ENCODE measurements at regions not wholly inside any gene's neighbourhood (a gene's known extent, or its start where the extent isn't known, plus 50 kb on each side); places are given as distances from the start of the nearest gene placed in this dataset.

DNA sequence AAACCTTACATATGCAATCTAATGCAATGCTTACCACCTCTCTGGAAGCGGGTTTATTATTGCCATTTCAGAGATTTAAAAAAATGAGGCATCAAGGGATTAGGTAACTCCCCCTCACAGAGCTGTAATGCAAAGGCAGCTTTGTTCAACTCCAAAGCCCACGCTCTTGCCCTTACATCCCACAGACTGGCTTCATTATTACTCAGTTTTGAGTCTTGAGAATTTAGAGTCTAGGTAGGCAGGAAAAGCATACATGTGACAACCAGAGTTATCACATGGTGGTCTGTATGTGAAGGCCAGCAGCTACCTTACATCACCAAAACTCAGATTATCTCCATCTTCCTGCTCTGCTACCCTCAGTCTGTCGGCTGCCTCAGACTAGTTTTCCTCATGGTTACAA lies 326.9 kb downstream of the UACA start:
- H3K27me3 ChIP-seq = peaks cover 0 to 7% (median 0%) of the 10 kb centered on the region in 3 donors
- H3K27ac ChIP-seq = peak overlapping the region in 1 of 5 donors; percentile 84
- intact Hi-C loops (cut with DNase I; ENCODE audit: low total_unique reads) = no loop called here
- 84 to 95% (median 89%) methylated on average over 3 of the region's 3 CpGs for WGBS, 5 donors
- TF ChIP-seq EP300 (IDR thresholded peaks at IDR 0.05) (no peak), POLR2AphosphoS5 (IDR thresholded peaks at IDR 0.05) (no peak)
- H3K36me3 ChIP-seq = no peaks in the 10 kb centered on the region
- no peaks in the 10 kb centered on the region for H3K9me3 ChIP-seq
- H3K4me1 ChIP-seq = peaks cover 0 to 35% (median 15%) of the 10 kb centered on the region in 4 donors
- H3K4me3 ChIP-seq = no peak overlapping the region
- DNase-seq = no peak

DNA sequence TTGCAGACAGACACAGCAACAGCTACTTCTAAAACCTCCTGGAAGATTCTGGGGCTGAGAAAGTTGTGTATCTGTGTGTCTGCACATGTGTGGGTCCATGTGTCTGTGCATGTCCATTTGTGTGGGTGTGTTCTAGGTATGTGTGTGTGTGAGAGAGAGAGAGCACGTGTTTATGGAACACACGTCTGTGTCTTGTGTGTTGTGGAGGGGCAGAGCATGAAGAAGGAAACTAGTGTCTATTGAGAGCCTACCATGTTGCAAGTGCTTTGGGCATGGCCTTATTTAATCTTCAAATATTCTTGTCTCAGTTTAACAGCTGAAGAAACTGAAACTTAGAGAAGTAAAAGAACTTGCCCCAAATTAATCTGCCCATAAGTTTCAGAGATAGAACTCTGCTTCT lies 327.5 kb downstream of the UACA start:
- peaks cover 0 to 4% (median 0%) of the 10 kb centered on the region in 3 donors for H3K27me3 ChIP-seq
- no peak for TF ChIP-seq POLR2A (IDR thresholded peaks at IDR 0.05)
- TF ChIP-seq, protein P1, sequence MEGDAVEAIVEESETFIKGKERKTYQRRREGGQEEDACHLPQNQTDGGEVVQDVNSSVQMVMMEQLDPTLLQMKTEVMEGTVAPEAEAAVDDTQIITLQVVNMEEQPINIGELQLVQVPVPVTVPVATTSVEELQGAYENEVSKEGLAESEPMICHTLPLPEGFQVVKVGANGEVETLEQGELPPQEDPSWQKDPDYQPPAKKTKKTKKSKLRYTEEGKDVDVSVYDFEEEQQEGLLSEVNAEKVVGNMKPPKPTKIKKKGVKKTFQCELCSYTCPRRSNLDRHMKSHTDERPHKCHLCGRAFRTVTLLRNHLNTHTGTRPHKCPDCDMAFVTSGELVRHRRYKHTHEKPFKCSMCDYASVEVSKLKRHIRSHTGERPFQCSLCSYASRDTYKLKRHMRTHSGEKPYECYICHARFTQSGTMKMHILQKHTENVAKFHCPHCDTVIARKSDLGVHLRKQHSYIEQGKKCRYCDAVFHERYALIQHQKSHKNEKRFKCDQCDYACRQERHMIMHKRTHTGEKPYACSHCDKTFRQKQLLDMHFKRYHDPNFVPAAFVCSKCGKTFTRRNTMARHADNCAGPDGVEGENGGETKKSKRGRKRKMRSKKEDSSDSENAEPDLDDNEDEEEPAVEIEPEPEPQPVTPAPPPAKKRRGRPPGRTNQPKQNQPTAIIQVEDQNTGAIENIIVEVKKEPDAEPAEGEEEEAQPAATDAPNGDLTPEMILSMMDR (IDR thresholded peaks at IDR 0.05) = no peak
- no peak for TF ChIP-seq POLR2AphosphoS5 (IDR thresholded peaks at IDR 0.05)
- TF ChIP-seq EP300 (IDR thresholded peaks at IDR 0.05) = no peak
- peak overlapping the region in 1 of 5 donors; percentile 84 for H3K27ac ChIP-seq
- WGBS, 5 donors = 80 to 94% (median 88%) methylated on average over 2 of the region's 2 CpGs
- peaks cover 0 to 35% (median 15%) of the 10 kb centered on the region in 4 donors for H3K4me1 ChIP-seq
- intact Hi-C loops (cut with DNase I; ENCODE audit: low total_unique reads) = no loop called here
- H3K36me3 ChIP-seq = no peaks in the 10 kb centered on the region
- H3K9me3 ChIP-seq = no peaks in the 10 kb centered on the region
- DNase-seq = no peak
- no peak overlapping the region for H3K4me3 ChIP-seq

DNA sequence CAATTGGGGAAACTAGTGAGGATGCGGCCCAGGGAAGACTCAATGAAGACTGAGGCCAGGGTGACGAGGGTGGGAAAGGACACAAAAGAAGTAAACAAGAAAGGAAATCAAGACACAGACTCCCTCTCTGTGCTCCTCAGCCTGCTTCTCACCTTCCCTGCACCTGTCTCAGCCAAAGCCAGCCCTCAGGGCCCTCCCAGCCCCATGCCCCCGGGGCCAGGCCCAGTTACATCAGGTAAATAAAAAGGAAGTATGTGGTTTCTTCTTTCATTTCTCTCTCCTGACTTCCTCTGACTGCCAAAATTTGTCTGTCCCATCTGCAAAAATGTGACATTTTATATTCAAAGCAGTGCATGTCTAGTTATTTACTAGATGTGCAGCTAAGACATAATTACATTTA lies 328.0 kb downstream of the UACA start:
- no peak for DNase-seq
- Histone ChIP-seq H3K4me1 (peaks cover 0 to 35% (median 15%) of the 10 kb centered on the region in 4 donors), H3K9me3 (no peaks in the 10 kb centered on the region), H3K4me3 (no peak overlapping the region), H3K27me3 (peaks cover 0 to 4% (median 0%) of the 10 kb centered on the region in 3 donors), H3K36me3 (no peaks in the 10 kb centered on the region), H3K27ac (peak overlapping the region; percentile 15 to 84 (median 50))
- WGBS, 5 donors = 50 to 75% (median 60%) methylated on average over 3 of the region's 3 CpGs
- TF ChIP-seq, protein P1 (IDR thresholded peaks at IDR 0.05) = no peak
- intact Hi-C loops (cut with DNase I; ENCODE audit: low total_unique reads) = no loop called here

DNA sequence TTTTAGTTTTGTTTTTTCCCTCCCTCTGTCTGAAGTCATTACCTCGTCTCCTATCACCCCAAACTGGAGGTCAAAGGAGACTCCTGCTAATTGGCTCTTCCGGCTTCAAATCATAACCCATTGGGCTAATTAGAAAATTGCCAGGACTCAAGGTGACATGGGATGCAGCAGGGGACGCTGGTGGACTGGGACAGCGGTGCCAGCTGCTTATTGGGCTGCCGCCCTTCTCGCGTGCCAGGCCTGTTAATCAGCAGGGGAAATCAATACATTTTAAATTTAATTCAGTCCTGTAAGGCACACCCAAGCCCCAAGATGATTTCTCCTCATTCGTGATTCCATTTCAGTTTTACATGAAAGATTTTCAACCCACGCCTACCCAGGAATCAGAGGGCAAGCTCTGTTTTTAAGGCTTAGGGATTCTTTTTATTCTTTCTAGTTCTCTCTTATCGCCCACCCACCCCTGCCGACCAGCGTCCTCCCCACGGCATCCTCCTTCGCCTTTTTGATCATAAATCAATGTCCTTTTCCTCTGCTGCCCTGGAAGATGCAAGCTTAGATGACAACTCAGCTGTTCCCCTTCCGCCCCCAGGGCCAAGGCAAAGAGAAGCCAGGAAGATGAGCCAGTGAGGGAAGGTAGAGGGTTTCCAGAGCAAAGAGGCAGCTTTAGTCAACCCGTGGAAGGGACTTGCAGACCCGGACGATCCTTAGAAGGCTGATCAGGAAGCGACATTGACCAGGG lies 329.6 kb downstream of the UACA start:
- 57 to 64% (median 61%) methylated on average over 18 to 19 of the region's 19 CpGs for WGBS, 5 donors
- intact Hi-C loops (cut with DNase I; ENCODE audit: low total_unique reads) = no loop called here
- Histone ChIP-seq H3K27ac (peak overlapping the region; percentile 15 to 84 (median 69)), H3K27me3 (peaks cover 0 to 4% (median 0%) of the 10 kb centered on the region in 3 donors), H3K36me3 (no peaks in the 10 kb centered on the region), H3K4me3 (no peak overlapping the region), H3K9me3 (peaks cover 0 to 4% (median 0%) of the 10 kb centered on the region in 4 donors), H3K4me1 (peaks cover 0 to 35% (median 15%) of the 10 kb centered on the region in 4 donors)
- TF ChIP-seq POLR2A (IDR thresholded peaks at IDR 0.05) = no peak
- TF ChIP-seq, protein P1 (IDR thresholded peaks at IDR 0.05) = peak in 1 of 7 experiments; percentile 6
- DNase-seq = peak in 1 of 2 donors; percentile 34

DNA sequence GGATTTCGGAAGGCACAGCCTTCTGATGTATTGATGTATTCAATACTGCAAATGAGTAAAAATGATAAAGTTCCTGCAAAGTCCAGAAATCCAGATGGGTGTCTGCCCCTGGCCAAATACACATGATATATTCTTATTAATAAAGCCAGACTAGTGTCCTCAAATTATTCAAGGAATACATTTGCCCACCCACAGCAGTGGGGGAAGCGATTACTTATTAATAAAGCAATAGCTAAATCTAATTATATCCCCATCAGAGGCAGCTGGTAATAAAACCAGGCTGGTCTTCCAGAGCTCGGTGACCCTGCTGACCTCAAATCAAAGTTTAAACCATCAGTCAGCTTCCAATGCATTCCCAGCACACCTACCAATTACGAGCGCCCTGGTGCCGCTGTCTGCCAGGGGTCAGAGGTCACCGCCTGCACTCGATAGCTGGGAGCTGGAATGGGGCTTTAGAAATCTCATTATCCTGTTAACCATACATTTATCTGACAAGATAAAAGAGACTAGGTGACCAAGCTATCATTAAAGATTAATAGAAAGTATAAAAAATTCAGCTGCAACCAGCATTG lies 330.3 kb downstream of the UACA start:
- no peak overlapping the region for H3K4me3 ChIP-seq
- peaks cover 0 to 4% (median 0%) of the 10 kb centered on the region in 4 donors for H3K9me3 ChIP-seq
- peaks cover 0 to 35% (median 15%) of the 10 kb centered on the region in 4 donors for H3K4me1 ChIP-seq
- TF ChIP-seq EP300 (IDR thresholded peaks at IDR 0.05) (no peak), POLR2A (IDR thresholded peaks at IDR 0.05) (no peak), POLR2AphosphoS5 (IDR thresholded peaks at IDR 0.05) (no peak)
- TF ChIP-seq, protein P1 (IDR thresholded peaks at IDR 0.05) = no peak
- peaks cover 0 to 4% (median 0%) of the 10 kb centered on the region in 3 donors for H3K27me3 ChIP-seq
- H3K36me3 ChIP-seq = no peaks in the 10 kb centered on the region
- intact Hi-C loops (cut with DNase I; ENCODE audit: low total_unique reads) = no loop called here
- DNase-seq = no peak
- 55 to 62% (median 60%) methylated on average over 8 of the region's 8 CpGs for WGBS, 5 donors
- no peak overlapping the region for H3K27ac ChIP-seq

Data from stomach (tissue), 8 donors.